HG02973 (cell line): ENCODE measurements at regions not wholly inside any gene's neighbourhood (a gene's known extent, or its start where the extent isn't known, plus 50 kb on each side); places are given as distances from the start of the nearest gene placed in this dataset.
"Not testable (repeated sequence)": the region's sequence is repeated elsewhere in the genome, so short reads cannot be mapped to it uniquely, and the experiment has no call there.

ENCODE experiments used
- ATAC-seq: cut with Tn5 transposase; IDR thresholded peaks from one replicate; pipeline ENCODE4 v1.9.1; 2021; ENCODE audit warnings: moderate library complexity; ENCODE audit not compliant: unreplicated experiment

- ATAC-seq: no peak
Measured at GRCh38 chr18:67455890-67456501, 60.5 kb downstream of the DSEL start.

- ATAC-seq: no peak
Measured at GRCh38 chr18:67453901-67454300, 62.6 kb downstream of the DSEL start.

DNA sequence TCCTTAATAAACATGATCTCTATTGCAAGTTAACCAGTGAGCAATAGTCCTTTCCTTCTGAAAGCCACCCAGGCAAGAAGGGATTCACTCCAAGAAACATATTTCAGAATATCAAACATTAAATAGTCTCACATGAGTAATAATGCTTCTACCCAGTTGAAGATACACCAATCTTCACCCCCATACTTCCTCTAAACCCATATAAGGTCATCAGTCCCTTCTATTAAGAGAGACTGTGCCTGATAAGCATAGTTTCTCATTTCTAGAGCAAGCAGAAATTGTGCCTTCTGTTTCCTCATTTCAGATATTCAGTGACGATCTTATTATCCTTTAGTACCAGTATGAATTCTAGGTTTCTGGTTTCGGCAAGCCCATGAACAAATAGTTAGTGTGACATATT lies 64.6 kb downstream of the DSEL start:
- ATAC-seq: no peak

DNA sequence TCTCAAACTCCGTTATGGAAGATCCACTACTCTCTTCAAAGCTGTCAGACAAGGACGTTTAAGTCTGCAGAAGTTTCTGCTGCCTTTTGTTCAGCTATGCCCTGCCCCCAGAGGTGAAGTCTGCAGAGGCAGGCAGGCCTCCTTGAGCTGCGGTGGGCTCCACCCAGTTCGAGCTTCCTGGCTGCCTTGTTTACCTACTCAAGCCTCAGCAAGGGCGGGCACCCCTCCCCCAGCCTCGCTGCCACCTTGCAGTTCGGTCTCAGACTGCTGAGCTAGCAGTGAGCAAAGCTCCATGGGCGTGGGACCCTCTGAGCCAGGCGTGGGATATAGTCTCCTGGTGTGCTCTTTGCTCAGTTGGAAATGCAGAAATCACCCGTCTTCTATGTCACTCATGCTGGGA lies 65.4 kb downstream of the DSEL start:
- not testable (repeated sequence) for ATAC-seq

GRCh38 chr18:67433971-67434370 lies 82.5 kb downstream of the DSEL start:
- no peak for ATAC-seq

DNA sequence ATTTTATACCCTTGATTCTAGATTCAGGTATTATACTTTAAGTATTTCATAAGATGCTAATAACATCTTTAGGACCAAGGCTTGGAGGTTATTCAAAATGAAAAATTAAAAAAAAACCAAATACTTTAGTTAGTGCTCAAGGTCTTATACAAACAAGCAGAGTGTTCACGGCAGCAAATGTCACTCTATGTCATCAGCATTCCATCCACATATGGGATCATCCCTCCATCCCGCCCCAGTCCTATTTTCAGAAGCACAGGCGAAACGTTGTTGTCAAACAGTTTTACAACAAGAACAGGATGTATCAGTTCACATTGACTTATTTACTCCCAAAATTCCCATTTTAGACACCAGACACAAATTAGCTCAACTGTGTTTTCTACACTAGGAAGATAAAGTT lies 83.7 kb downstream of the DSEL start:
- no peak for ATAC-seq

- ATAC-seq: no peak
Measured at GRCh38 chr18:67428805-67429204, 87.7 kb downstream of the DSEL start.

DNA sequence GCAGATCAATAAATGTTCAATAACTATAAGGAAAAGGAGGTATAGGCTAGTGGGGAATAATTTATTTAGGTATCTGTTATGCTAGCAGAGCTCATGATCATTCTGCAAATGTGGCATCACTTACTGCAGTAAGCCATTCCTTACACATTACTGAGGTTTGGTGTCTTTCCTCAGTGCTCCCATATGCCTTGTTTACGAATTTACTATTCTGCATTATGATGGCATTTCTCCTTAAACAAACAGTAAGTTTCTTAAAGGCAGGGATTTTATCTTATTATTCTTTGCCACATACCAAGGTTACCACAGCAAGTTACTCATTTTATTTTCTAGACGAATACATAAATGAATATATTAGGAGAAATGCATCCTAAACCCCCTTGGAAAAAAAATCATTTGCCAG lies 88.4 kb downstream of the DSEL start:
- no peak for ATAC-seq

- ATAC-seq: no peak
Measured at GRCh38 chr18:67426486-67426885, 90.0 kb downstream of the DSEL start.

DNA sequence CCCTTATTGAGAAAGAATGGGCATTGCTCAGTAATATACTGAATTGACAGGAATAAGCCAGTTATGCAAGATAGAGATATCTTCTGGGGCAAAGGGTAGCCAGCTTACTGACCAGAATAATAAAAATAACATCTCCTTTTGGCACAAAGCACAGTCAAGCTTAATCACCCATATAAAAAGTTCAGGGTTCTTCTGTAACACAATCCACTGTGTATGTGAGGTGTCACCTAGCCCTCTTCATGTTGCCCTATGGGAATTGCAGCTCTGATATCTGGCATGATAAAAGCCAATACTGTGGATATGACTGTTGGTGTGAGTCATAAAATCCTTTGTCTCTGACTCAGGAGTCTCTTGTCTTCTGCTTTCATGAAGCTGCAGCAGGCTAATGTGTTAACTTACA lies 90.8 kb downstream of the DSEL start:
- no peak for ATAC-seq

DNA sequence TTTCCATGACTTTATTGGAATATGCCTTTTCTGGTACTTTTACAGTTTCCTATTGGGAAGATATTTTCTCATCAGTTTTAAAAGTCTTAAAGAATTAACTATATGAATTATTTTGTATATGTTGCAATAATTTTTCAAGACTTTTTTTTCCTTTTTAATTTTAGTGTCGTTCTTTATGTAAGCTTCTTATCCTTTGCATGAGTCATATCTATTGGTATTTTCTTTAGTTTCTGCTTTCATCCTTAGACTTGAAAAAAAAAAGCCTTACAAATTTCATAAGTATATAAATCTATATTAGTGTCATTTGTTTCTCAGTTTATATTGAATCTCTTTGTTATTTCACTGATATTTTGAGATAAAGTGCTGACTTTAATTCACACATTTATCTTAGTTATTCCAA lies 94.9 kb downstream of the DSEL start:
- ATAC-seq: no peak

GRCh38 chr18:67417864-67418523 lies 98.5 kb downstream of the DSEL start:
- ATAC-seq: peak; percentile 85

- no peak for ATAC-seq
Measured at GRCh38 chr18:67411116-67411515, 105.4 kb downstream of the DSEL start.

DNA sequence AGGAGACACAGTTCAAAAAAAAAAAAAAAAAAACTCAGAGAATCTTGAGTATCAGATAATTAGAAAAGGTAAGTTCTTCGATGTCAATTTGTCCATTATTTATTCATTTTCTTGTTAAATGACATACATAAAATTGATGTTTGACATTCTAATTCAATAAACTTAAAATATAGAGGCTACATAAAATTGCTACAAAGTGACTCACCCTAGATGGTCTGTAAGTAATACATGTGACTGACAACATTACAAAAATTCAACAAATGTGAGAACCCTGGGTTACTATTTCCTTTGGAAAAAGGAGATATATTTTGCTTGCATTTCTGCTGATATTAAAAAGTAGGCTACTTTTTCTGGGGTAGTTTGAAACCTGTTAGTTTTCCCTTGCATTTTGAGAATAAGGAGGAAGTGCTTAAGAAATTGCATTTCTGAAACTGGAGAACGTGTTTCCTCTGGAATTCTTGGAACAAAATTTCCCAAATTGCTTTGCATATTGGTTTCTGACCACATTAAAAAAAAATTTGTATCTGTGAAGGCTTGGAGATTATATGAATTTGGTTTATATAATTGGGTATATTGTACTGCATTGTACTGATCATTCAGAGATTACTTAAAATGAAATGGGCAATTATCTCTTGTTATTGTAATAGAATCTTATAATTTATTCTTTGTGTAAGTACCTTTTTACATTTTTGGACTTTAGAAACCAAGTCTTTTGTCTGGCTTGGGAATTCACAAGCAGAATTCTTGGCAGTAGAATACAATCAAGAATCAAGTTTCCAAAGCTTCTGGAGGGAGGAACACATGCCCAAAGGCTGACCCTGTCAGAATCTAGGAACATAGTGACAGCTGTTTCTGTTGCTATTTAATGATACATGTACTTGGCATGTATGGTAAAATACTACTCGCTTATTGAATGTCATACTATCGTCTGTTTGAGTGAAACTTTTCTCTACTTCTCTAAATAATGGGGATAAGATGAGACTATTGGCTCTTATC lies 106.1 kb downstream of the DSEL start:
- ATAC-seq: no peak

DNA sequence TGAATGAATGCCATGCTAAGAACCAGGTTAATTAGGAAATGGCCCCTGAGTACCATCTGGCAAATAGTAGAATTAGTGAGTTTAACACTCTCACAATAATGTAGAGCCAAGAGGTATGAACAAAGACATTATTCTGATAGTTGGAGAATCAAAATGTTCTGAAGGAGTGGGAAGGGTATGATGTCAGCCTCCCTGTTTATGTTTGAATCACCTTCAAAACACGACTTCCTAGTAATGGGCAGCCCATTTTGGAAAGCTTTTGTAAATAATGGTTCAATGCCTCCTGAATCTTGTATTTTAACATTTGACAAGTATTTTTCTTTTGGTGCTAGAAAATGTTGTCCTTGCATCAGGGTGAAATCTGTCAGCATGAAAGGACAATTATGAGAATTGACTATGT lies 108.3 kb downstream of the DSEL start:
- no peak for ATAC-seq

DNA sequence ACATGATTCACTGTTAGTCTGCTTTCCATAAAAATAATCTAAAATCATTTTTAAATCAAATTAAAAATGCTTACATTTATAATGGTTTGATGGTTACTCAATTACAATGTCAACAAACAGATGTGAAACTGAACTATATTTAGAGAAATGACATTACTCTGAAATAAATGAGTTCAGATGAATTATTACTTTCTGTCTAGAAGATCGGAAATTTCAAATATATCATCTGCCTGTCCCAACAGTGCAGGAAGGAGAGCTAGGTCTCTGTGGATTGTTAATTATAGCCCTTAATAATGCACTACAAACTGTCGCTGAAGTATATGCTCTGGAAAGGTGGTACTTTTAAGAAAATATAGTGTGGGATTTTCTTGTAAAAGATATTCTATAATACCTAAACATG lies 109.8 kb downstream of the DSEL start:
- no peak for ATAC-seq

GRCh38 chr18:67402543-67402942 lies 114.0 kb downstream of the DSEL start:
- no peak for ATAC-seq

DNA sequence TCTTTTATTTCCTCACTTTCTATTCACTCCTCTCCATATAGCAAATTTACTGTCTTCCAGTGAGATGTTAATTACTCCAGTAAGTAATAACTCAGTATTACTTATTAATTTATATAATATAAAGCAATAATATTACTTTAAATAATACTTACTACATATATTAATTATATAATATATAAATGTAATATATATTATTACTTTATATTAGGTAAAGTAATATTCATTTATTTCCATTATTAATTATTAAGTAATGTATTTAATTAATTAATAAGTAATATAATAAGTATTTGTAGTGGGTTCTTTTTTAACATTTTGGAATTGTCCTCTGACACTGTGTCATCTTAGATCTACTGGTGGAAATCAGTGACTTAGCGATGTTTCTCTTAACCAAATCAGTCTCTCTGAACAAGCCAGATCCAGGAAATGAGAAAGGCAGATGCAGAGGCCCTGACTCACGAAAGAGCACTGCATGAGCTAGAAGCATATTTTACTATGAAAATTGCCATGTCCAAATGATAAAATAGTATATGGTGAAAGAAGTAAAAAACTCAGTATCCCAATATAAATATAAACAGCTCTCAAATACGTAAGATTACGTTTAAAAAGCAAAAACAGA lies 115.9 kb downstream of the DSEL start:
- no peak for ATAC-seq

- no peak for ATAC-seq
Measured at GRCh38 chr18:67386032-67386431, 130.5 kb downstream of the DSEL start.

DNA sequence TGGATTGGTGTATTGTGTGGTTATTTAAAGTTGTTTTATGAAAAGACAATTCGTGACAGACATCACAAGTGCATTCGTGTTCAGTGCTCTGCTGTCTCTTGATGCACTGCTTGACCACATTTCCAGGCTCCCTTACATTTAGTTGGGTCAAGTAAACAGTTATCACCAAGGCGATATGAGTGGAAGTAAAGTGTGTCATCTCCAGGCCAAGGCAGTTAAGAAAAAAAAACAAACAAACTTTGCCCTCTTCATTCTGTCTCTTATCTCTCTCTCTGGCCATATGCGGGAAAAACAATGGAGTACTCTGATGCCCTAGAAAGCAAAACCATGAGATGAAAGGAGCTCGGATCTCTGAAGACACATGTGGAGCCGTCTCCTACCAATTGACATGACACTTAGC lies 131.1 kb downstream of the DSEL start:
- no peak for ATAC-seq

DNA sequence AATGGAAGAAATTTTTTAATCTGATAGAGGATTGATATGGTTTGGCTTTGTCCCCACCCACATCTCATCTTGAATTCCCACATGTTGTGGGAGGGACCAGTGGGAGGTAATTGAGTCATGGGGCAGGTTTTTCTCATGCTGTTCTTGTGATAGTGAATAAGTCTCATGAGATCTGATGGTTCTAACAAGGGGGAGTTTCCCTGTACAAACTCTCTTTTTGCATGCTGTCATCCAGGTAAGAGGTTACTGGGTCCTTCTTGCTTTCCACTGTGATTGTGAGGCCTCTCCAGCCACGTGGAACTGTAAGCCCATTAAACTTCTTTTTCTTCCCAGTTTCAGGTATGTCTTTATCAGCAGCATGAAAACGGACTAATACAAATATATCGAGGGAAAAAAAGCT lies 132.5 kb downstream of the DSEL start:
- ATAC-seq: not testable (repeated sequence)
